ENCODE measurements at regions not wholly inside any gene's neighbourhood (a gene's known extent, or its start where the extent isn't known, plus 50 kb on each side); places are given as distances from the start of the nearest gene placed in this dataset.
A peak's percentile ranks its signal among the peaks of the same experiment; 100 is the strongest.

- no peak for DNase-seq
These were observed 51.0 kb upstream of the SNRPB2 start for GRCh38 chr20:16678779-16679178.

- no peak for DNase-seq
These were observed 52.9 kb upstream of the SNRPB2 start for GRCh38 chr20:16676891-16677290.

GRCh38 chr20:16675001-16675564 lies 54.7 kb upstream of the SNRPB2 start:
- DNase-seq = no peak

- no peak for DNase-seq
These were observed 55.6 kb upstream of the SNRPB2 start for GRCh38 chr20:16674243-16674642.

GRCh38 chr20:16672299-16672698 lies 57.5 kb upstream of the SNRPB2 start:
- DNase-seq = no peak

GRCh38 chr20:16671753-16672152 lies 58.1 kb upstream of the SNRPB2 start:
- DNase-seq = no peak

GRCh38 chr20:16666272-16666671 lies 63.6 kb upstream of the SNRPB2 start:
- peak in 1 of 2 experiments; percentile 9 for DNase-seq

GRCh38 chr20:16664020-16664419 lies 65.8 kb upstream of the SNRPB2 start:
- no peak for DNase-seq

GRCh38 chr20:16662467-16662866 lies 67.4 kb upstream of the SNRPB2 start:
- DNase-seq = no peak

GRCh38 chr20:16661756-16662155 lies 68.1 kb upstream of the SNRPB2 start:
- DNase-seq = no peak

- peak; percentile 5 to 33 for DNase-seq
These were observed 74.8 kb upstream of the SNRPB2 start for GRCh38 chr20:16654858-16655535.

- no peak for DNase-seq
These were observed 76.6 kb upstream of the SNRPB2 start for GRCh38 chr20:16653266-16653665.

- DNase-seq = no peak
These were observed 74.8 kb upstream of the KIF16B start for GRCh38 chr20:16647875-16648597.

GRCh38 chr20:16641511-16642023 lies 68.3 kb upstream of the KIF16B start:
- DNase-seq = no peak

- DNase-seq = no peak
These were observed 66.0 kb upstream of the KIF16B start for GRCh38 chr20:16639027-16639941.

- no peak for DNase-seq
These were observed 64.5 kb upstream of the KIF16B start for GRCh38 chr20:16637797-16638196.

- DNase-seq = no peak
These were observed 53.6 kb upstream of the KIF16B start for GRCh38 chr20:16626849-16627248.

- DNase-seq = no peak
These were observed 50.9 kb upstream of the KIF16B start for GRCh38 chr20:16624106-16624505.

Data from NCI-H526 (cell line).